Renal pelvis (tissue), 1 donor: ENCODE measurements at regions not wholly inside any gene's neighbourhood (a gene's known extent, or its start where the extent isn't known, plus 50 kb on each side); places are given as distances from the start of the nearest gene placed in this dataset.
A peak's percentile ranks its signal among the peaks of the same experiment; 100 is the strongest.

ENCODE experiments used
- DNase-seq: peaks from one replicate; pipeline ENCODE4 v3.0.0-alpha.2; 2013

DNA sequence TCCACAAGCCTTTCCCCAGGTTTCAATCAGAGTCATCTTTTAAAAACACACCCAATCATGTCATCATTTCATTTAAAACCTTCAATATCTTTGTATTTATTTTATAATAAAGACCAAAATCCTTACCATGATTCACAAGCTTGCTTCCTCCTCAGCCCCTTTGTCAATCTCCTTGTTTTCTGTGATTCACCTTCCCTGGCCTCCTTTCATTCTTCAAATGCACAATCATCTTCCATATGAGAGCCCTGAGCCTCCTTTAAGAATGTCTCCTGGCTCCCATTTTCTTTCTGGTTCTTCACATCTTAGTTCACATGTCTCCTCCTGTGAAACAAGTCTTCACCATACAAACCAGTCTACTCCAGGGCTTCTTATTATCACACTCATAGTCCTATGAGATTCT, 904.0 kb downstream of the SORCS3 start:
- DNase-seq = no peak

DNA sequence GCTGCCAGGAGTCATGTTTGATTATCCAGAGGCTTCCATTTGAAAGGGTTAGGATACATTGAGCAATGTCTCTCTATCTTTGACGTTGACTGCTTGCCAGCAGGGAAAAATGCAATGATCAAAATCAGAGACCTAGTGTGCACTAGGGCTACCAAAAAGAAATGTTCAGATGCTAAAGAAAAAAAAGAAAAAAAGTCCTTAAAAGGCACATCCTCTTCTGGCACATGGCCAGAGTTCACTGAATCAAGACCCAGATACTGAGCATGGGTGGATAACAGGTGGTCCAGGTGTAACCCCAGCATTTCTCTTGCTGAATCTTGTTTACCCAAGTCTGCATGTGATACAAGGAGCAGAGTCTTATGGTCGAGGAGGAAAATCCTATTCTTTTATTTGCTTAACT, 899.3 kb downstream of the SORCS3 start:
- no peak for DNase-seq

DNA sequence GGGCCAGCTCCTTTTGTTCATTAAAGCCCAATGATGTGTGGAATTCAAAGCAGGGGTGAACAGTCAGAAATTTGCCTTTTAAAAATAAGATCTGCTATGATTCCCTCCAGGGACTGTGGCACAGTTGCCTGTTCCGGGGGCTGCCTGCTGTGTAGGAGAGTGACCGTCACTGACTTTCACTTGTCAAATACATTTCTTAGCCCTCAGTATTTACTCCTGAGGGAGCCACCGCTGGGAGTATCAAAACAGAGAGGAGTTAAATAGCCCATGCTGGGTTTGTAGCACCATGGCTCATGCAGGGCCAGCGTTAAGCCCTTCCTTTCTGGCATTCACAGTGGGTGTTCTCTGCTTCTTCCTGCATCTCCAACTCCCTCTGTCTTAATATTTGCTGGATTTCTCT, 897.8 kb downstream of the SORCS3 start:
- DNase-seq = no peak

DNA sequence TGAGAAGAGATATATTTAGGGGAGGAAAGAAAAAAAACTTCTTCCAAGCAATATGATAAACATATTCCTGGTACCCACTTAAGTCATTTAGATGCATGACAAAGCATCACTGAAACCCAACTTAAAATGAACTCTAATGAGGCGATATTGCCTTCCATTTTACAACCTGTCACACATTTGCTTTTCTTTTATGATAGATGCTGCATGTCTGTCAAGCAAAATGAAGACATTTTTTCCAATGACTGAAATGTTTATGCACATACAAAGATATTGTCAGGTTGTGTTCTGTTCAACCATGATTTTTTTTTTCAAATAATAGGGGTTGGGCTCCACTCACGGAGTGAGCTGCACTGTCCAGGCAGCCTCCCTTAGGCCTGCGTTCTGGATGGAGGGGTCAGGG, 894.4 kb downstream of the SORCS3 start:
- DNase-seq = no peak

DNA sequence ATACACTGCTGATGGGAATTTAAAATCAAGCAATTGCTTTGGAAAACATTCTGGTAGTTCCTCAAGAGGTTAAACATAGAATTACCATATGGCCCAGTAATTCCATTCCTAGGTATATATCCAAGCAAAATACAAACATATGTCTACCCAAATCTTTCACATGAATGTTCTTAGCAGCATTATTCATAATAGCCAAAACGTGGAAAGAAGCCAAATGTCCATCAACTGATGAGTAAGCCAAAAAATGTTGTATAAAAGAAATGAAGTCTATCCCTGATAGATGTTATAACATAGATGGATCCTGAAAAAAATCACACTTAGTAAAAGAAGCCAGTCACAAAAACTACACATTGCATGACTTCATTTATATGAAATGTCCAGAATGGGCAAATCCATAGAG, 893.0 kb downstream of the SORCS3 start:
- DNase-seq = no peak

DNA sequence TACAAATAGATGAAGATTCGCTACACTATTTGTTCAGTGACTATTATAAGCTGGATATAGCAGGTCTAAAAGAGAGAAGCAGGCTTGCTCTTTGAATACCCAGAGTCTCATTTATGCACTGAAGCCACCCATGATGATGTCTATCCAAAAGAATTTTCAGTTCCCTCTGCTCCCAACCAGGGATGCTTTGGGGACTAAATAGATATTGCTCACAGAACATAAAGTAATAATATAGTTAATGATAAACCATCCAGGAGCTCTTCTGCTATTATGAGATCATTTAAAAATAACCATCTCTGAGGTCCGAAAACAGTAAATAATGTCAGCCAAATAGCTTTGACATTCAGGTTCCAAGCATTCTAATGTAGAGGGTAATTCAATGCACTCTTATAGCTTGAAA, 875.4 kb downstream of the SORCS3 start:
- no peak for DNase-seq

DNA sequence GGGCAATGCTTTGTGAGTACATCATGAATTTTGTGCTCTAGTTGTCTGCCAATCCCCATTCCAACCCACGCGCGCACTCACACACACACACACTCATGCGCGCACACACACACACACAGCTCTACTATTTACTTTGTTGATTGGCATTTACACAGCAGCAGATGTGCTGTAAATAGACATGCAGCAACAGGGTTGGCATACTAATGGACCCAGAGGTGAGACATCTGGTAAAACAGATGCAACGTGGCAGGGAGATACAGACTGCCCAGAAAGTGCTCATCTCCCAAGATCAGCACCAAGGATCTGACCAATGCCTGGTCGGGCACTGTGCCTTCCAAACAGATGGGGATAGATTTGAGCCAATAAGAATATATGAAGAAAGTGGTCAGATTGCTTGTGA, 873.0 kb downstream of the SORCS3 start:
- no peak for DNase-seq

DNA sequence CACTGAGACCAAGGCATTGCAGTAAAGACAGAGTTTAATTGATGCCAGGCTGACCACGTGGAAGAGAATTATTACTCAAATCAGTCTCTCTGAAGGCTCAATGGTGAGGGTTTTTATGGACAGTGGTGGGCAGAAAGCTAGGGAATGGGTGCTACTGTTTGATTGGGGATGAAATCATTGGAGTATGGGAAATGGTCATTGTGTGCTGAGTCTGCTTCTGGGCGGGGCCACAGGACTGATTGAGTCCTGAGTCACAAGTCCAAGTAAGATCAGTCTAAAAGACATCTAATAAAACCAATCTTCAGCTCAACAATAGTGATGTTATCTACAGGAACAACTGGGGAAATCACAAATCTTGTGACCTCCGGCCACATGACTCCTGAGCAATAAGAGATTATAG, 868.4 kb downstream of the SORCS3 start:
- no peak for DNase-seq

DNA sequence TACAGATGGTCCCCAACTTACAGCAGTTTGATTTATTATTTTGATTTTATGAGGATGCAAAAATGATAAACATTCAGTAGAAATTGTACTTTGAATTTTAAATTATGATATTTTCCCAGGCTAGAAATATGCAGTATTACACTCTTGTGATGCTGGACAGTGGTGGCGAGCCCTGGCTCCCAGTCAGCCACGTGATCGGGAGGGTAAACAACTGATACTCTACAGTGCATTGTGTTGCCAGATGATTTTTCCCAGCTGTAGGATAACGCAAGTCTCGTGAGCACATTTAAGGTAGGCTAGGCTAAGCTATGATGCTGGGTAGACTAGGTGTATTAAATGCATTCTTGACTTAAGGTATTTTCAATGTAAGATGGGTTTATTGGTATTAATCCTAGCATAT, 865.2 kb downstream of the SORCS3 start:
- DNase-seq = no peak

DNA sequence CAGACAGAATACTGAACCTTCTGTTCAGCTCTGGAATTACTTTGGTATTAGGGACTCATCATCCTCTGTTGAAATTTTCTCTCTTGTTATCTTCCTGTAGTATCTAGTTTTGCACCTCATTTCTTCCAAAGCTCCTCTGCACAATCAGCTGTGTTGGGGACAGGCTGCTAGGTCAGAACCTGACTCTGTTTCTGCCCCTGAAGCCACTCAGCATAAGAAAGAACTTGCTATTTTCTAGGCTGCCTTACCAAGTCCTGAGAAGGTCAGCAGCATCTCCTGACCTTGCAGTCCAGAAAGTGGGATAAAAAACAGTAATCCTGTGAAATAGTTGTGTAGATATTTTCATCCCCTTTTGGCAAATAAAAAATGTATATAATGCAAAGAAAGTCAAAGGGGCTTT, 862.6 kb downstream of the SORCS3 start:
- no peak for DNase-seq

DNA sequence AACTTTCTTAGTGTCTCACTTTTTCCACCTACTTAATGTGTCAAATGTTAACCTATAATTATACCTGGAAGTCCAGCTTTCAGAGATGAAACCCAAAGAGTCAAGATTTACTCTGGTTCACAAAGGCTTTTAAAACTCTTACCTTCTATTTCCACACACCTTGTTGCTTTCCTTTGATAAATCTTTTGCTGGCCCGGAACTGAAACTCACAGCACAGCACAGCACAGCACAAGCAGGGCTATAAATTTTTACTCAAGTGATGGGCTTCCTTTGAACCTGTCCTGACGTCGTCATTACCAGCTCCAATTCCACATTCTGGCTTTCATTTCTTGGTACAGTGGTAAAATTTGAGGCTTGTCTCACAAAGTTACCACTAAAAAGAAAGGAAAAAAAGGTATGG, 861.0 kb downstream of the SORCS3 start:
- DNase-seq = peak; percentile 4

DNA sequence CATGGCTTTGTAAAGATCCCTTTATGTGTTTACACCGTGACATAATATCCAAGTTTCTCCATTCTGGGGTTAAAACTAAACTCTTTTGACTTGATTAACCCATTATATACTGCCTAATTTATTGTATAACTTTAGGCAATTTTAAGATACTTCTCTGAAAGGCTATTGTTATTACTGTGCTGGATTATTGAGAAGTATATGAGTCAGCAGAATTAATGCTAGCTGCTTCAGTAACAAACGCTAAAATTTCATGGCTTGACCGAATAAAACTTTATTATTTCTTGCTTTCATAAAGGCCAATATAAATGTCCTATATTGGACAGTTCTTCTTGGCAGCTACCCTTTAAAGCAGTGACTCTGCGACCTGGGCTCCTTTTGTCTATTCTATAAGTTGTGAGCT, 853.9 kb downstream of the SORCS3 start:
- DNase-seq = no peak

DNA sequence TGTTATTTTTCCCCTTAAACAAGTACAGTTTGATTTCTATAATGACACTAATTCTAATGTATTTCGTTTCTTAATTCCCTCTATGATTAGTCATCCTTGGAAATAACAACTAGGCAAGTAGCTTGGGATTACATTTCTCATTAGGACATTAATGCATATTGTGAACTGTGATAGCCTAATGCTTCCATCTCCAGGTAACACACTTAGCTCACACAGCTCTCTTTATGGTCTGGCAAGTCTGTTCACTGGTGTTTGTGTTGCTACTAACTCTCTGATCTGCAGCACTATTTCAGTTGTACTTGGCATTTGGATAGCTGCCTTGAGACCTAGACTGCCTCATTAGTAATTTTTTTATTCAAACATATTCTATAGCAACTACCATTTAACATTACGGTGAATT, 853.2 kb downstream of the SORCS3 start:
- no peak for DNase-seq

DNA sequence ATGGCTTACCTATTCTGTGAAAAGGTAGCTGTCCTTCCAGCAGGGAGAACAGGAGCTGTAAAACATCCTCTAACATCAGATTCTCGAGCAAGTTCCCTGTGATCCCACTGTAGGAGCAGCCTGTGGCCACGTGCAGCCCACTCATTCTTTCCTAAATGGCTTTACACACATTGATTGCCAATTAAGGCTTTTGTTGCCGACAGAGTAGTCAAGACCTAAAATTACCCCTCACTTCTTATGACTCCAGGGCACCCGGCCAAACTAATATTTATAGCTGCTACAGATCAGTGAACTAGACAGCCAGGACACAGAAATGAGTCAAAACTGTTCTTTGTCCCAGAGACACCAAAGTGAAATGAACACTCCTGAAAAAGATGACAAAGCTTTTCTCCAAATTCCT, 832.1 kb downstream of the SORCS3 start:
- no peak for DNase-seq

DNA sequence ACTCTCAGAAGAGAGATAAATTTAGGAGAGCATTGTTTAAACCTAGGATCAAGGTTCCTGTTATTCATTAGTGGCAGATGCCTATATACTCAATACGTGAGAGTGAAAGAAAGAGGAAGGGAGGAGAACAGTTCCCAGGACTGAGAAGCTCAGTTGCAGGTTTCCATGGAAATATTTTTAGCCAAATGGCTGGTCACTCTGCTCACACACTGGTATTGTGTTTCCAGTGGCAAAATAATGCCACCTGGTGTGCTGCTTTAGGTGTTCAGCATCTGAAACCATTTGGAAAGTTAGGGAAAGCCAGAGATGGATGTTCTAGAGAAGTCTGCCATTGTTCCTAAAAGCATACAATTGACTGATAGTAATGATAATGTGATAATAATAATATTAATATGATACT, 827.7 kb downstream of the SORCS3 start:
- no peak for DNase-seq

DNA sequence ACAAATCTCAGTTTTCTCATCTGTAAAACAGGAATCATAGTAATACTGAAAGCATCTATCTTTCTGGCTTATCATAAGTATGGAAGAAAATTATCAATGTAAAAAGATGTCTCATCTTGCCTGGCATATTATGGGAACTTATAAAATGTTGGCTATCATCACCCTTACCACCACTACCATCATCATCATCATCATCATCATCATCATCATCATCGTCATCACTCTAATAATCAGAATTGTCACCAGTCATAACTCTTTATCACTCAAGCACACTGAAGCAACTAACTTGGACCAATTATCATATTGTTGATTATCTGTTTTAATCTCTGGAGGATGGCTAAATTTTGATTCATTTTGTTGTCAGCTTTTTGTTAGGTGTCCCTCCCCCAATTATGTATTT, 825.4 kb downstream of the SORCS3 start:
- no peak for DNase-seq

DNA sequence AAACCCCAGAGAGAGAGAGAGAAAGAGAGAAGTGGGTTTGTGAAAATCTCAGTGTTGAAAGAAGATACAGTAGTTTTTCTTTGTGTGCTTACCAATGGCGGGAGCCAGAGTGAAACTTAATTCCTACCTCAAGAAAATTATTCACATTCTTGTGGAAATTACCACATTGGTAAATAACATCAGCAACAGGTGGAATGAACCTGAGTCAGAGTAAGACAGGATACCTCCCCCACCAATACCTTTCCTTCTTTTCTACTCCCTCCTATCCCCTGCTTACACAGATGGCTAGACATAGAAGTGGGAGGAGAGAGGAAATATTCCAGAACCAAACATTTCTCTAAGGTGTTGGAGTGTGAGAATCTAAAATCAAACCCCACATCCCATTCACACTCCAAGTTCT, 793.9 kb downstream of the SORCS3 start:
- no peak for DNase-seq

DNA sequence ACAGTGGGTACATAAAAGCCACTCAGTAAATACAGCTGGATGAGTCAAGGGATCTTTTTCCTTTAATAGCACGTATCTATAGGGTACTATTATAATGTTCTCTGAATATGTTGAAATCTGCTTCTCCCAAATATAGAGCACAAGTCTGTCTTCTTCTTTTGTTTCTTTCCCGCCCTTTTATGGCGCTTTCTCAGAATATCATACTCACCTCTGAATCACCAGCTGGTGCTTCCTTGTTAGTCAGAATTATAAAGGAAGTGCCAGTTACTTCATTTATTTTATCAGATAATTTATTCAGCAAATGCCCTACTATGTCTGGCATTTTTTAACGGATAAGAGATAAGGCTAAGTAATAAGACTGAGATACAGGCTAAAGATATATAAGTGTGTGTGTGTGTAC, 772.9 kb downstream of the SORCS3 start:
- no peak for DNase-seq

DNA sequence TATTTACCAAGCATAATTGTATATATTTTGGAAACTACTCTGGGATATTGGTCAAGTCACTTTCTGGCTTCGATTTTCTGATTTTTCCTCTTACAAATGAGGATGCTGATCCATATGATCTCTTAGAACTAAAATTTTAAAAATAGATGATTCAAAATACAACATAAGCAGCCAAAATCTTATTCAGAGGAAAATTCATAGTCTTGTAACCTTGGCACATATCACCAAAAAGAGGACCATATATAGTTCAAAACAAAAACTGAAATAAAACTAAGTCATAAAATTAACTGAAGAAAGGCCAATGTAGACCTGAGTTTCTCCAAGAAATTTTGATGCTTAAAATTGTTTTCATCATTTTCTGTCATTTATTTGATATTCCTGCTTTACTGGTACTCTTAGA, 768.3 kb downstream of the SORCS3 start:
- DNase-seq = no peak

DNA sequence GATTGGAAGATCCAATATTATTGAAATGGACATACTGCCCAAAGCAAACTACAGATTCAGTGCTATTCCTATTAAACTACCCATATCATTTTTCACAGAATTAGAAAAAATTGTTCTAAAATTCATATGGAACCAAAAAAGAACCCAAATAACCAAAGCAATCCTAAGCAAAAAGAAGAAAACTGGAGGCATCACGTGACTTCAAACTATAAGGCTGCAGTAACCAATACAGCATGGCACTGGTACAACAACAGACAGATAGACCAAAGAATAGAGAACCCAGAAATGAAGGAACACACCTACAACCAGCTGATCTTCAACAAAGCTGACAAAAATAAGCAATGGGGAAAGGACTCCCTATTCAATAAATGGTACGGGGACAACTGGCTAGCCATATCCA, 765.4 kb downstream of the SORCS3 start:
- no peak for DNase-seq

DNA sequence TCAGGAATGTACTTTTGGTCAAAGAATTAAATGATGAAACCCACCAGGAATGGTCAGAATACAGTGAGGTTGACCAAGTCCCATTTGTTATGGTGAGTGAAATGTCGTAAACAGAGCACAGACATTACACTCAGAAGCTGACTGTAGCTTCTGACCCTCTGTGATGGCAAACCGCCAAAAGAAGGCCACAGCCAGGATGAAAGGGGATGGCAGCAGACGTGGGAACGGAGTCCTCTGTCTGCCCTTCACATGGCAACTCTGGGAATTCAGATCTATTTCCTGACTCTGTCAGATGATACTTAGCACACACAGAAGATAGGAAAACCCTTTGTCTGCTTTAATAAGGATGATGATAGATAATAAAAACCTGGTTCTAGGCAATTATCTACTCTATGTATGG, 757.1 kb downstream of the SORCS3 start:
- DNase-seq = peak; percentile 27

DNA sequence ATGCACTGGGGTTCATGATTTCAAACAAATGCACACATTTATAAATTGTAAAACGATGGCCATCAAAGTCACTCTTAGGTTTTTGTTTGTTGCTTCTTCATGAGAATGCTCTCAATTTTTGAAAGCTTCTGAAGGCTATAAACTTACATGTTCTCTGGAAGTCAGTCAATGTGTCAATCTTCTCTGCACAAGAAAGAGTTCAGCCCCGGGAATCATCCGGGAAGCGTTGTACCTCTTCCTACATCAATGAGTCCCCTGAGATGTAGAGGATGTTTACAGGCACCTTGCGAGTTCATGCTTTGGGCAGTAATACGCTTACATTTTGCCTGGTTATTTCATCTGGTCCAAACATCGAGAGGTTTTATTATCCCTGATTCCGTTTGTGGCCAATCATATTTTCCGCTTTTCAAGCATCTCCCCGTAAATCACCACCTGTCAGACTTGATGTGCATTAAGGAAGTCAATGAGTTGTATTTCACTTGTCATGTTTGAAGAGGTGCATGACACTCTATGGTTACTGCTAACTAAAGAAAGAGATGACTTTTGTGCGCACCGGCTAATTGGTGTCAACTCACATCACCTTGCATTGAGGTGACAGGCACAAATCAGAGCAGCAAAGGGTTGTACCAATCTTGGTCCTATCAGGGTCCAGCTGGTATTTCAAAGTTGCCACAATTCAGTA, 750.7 kb downstream of the SORCS3 start:
- DNase-seq = no peak

DNA sequence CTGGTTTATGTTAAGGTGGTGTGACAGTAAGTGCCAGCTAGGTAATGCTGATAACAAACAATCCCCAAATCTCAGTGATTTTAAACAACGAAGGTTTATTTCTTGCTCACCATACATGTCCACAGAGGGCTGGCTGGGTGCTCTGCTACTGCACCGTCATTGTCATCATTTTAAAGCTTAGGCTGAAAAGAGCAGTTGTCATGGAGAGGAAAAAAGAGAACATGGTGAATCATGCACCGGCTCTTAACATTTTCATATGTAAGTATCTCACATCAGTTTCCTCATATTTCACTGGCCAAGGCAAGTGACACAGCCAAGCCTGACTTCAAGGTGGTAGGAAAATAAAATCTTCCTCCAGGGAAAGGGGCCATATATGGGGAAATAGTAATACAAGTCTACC, 746.9 kb downstream of the SORCS3 start:
- no peak for DNase-seq

DNA sequence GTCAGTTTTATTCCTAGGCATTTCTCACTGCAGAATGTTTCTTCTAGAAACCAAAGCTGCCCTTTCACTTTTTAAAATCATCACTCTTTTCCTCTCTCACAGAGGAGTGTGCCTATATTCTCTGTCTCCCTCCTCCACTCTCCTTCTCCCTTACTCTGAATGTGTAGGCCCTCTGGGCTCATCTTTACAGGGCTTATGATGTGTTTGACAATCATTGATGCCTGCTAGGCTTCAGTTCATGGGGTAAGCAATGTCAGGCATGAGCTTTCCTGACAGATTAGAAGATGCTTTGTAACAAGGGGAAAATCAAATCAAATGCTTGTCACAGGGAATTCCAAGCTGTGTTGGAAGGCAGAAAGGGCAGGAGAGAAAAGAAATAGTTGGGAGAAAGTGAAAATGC, 742.9 kb downstream of the SORCS3 start:
- no peak for DNase-seq

DNA sequence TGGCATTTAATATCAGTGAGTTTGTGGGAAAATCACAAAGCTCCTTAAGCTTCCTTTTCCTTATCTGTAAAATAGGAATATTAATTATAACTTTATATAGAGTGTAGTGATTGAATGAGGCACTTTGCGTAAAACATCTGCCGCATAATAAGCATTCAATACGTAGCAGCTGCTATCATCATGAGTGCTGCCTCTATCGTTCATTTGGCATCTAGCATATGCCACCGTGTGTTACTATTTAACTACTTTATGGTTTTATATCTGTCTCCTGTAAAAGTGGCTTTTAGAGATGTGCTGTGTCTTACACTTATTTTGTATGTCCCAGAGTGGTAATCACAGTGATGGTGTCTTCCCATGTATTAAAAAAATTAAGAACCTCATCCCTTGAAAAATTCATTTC, 729.6 kb downstream of the SORCS3 start:
- DNase-seq = no peak
